Right kidney (tissue), 1 donor: ENCODE measurements at regions not wholly inside any gene's neighbourhood (a gene's known extent, or its start where the extent isn't known, plus 50 kb on each side); places are given as distances from the start of the nearest gene placed in this dataset.
"Not testable (repeated sequence)": the region's sequence is repeated elsewhere in the genome, so short reads cannot be mapped to it uniquely, and the experiment has no call there.

Source experiments
- DNase-seq: peaks from one replicate; pipeline ENCODE4 v3.0.0-alpha.2; 2016

DNA sequence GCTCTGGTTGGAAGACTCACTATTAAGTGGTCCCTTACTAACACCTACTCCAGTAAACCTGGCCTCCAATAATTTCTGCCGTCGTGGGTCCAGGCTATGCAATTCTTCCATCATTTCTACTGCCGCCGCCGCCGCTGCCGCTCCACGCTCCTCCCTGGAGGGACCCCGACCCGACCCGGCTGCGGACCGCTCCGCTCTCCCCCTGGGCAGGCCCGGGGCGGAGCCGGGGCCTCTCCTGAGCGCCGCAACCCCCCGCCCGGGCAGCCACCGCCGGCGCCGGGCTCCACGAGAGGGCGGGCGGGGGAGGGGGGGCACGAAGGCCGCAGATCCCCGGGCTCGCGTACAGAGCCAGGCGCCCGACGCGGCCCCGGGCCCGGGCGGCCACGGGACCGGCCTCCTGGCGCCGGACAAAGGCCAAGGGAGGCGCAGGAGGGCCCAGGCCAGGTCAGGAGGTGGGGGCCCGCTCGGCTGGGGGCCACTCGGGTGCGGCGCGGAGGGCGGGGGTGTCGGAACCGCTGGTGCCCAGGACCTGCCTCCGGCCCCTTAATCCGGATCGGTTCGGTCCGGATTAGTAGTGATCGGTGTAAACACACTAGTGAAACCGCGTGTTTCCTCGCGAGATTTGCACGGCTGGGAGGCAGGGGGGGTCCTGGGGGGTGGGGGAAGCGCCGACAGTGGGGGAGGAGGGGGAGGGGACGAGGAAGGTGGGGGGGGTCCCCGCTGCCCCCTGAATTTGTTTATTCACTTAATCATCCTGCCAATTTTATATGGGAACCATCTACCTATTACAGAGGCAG lies 215.1 kb upstream of the CCL2 start:
- not testable (repeated sequence) for DNase-seq

DNA sequence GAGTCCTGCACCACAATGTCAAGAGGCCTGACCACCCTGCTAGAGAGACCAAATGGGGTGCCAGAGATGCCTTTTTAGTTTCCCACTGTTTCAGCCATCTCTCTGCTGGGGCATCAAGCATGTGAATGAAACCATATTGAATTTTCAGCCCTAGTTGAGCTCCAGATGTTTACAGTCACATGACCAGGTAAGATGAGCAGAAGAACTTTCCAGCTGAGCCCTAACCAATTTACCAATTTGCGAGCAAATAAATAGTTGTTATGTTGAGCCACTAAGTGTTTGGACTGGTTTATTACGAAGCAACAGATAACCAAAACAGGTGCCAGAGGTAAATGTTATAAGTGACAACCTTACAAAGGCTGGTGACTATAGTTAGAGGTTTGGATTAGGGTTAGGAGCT lies 209.1 kb upstream of the CCL2 start:
- no peak for DNase-seq

- no peak for DNase-seq
Measured at GRCh38 chr17:34051046-34051445, 204.0 kb upstream of the CCL2 start.

DNA sequence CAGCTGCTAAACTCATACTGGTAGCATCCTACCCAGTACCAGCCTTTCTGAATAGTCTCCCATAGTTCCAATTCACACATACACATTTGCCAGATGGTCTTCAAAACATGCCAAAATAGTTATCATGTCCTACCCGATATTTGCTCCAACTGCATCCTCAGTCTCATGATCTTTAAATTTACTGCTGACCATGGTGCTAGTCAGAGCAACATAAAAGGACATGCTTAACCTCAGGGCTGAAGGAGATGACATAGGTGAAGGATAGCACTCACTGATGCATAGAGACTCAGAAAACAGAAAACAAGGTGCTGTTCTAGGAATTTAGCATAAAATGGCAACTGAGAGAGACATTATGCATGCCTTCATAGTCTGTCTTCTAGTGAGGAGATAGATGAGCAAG lies 200.6 kb upstream of the CCL2 start:
- DNase-seq, result no peak

DNA sequence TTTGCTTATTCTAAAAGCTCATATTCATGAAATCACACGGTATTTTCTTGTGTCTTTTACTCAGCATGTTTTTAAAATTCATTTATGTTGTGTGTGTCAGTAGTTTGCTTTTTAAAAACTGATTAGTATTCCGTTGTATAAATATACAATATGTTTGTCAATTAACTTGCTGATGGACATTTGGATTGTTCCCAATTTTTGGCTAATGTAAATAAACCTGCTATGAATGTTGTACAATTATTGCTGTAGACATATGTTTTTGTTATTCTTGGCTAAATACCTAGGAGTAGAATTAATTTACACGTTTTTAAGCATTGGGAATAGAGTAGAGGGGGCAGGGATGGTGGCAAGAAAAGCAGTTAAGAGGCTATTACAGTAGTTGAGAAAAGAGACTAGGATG lies 199.5 kb upstream of the CCL2 start:
- no peak for DNase-seq

DNA sequence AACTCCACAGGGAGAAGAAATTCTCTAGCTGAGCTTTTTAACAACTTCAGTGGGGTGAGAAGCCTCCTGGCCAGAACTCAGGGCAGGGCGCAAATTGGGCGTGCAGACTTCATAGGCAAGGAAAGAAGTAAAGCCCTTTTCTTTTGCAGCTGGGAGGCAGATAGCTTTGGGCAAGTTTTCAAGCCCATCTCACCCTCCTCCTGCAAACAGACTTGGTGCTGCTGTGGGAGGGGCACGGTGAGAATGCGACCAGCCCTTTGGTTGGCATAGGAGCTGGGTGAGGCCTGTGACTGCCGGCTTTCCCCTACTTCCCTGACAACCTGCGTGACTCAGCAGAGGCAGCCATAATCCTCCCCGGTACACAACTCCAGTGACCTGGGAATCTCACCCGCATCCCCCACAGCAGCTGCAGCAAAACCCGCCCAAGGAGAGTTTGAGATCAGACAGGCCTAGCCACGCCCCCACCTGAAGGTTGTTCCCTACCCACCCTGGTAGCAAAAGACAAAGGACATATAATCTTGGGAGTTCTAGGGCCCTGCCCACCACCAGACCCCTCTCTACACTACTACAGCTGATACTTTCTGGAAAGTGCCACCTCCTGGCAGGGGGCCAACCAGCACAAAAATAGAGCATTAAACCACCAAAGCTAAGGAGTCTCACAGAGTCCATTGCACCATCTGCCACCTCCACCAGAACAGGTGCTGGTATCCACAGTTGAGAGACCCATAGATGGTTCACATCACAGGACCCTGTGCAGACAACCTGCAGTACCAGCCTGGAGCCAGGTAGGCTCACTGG lies 195.5 kb upstream of the CCL2 start:
- DNase-seq, result no peak

DNA sequence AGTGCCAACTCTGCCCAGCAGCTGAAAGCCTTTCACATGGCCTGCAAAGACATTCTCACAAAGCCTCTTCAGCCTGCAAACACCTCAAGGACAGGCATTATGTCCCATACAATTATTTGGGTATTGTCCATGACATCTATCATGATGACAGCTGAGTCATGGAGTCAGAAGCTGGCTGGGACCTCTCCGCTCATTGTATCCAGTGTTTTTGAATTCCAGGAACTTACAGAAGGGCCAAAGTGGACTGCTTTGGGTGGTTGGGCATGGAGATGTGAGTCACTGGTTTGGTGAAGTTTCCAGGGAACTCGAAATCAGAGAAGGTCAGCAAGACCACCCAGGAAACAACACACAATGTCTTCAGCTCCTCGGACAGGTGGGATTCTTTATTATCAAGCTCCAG lies 188.6 kb upstream of the CCL2 start:
- DNase-seq, result no peak

DNA sequence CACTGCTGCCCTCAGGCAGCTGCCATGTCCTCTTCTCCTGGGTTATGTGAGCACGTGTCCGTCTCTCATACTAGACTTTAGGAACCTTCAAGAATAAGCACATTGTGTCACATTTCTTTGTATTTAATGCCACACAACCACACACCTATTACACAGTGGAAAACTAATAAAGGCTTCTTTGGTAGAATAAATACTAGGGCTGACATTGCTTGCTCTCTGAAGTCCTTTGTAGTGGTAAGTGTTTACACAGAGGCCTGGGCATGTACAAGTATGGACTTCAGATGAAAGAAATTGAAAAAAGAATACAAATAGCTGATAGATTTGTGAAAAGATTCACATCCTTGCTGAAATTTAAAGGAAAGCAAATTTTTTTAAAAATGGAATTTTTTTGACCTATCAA lies 188.1 kb upstream of the CCL2 start:
- DNase-seq, result no peak

DNA sequence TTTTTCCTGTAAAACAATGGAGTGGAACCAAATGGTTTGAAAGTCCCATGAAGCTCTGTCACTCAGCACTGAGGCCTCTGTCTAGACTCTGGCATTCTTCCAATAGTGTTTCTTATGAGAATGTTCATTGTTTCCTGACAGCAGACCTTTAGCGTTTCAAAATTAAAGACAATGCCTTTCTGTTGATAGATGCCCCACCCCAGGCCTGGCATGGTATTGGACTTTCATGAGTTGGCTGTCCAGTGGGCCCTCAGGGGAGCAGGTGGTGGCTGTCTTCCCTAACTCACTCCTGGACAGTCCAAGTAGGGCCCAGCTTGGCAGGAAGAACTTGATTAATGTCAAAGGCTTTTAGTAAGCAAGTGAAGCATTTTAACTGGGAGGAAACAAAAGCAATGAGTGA lies 186.5 kb upstream of the CCL2 start:
- no peak for DNase-seq

GRCh38 chr17:34070712-34071111 lies 184.4 kb upstream of the CCL2 start:
- no peak for DNase-seq

DNA sequence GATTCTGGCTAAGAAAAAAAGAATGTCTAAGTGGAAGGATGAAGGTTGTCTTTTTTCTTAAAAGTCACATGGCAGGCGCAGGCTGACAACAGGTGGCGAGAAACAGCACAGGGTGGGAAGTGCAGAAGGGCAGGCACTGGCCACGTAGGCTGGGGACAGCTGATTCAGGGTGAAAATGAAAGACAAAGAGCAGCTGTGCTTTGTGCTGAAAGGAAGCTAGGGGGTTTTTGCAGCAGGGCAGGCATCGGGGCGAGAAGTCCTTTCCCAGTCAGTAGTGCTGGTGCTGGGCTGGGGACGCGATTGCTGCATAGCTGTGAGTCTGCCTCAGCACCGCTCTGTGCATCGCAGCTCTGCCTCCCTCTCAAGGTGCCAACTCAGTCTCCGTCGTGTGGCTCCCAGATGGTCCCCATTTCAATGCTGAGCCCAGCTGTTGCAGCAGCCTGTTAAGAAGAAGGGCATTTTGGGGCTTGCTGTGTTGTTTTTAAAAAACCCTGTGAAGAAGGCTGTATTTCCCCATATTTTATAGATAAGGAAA lies 183.1 kb upstream of the CCL2 start:
- no peak for DNase-seq

DNA sequence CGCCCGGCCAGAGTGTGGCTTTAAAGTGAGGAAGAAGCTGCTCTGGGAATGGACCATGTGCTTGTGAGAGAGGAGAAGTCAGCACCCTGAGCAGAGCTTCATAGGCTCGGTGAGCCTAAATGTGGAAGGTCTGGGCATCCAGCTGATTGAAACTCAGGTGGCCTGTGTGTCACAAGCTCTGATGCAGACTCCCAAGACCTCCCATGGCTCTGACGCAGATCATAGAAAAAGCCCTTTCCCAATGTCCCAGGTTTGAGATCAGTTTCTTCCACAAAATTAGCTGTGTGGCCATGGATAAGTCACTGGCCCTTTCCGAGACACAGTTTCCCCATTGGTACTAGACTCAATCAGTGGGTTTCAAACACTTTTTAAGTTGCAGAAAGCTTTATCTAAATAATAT lies 180.0 kb upstream of the CCL2 start:
- DNase-seq, result no peak

GRCh38 chr17:34076743-34077631 lies 178.1 kb upstream of the CCL2 start:
- no peak for DNase-seq

GRCh38 chr17:34081269-34081668 lies 173.8 kb upstream of the CCL2 start:
- no peak for DNase-seq

- DNase-seq, result no peak
Measured at GRCh38 chr17:34082404-34082803, 172.7 kb upstream of the CCL2 start.

GRCh38 chr17:34089042-34089441 lies 166.0 kb upstream of the CCL2 start:
- DNase-seq, result not testable (repeated sequence)

- no peak for DNase-seq
Measured at GRCh38 chr17:34090593-34090992, 164.5 kb upstream of the CCL2 start.

- no peak for DNase-seq
Measured at GRCh38 chr17:34091975-34092374, 163.1 kb upstream of the CCL2 start.

GRCh38 chr17:34095106-34095505 lies 160.0 kb upstream of the CCL2 start:
- DNase-seq, result no peak

GRCh38 chr17:34098699-34099098 lies 156.4 kb upstream of the CCL2 start:
- DNase-seq, result no peak

- DNase-seq, result no peak
Measured at GRCh38 chr17:34099859-34100515, 155.1 kb upstream of the CCL2 start.

GRCh38 chr17:34107019-34107418 lies 148.1 kb upstream of the CCL2 start:
- no peak for DNase-seq
